ENCODE measurements at regions not wholly inside any gene's neighbourhood (a gene's known extent, or its start where the extent isn't known, plus 50 kb on each side); places are given as distances from the start of the nearest gene placed in this dataset.

DNA sequence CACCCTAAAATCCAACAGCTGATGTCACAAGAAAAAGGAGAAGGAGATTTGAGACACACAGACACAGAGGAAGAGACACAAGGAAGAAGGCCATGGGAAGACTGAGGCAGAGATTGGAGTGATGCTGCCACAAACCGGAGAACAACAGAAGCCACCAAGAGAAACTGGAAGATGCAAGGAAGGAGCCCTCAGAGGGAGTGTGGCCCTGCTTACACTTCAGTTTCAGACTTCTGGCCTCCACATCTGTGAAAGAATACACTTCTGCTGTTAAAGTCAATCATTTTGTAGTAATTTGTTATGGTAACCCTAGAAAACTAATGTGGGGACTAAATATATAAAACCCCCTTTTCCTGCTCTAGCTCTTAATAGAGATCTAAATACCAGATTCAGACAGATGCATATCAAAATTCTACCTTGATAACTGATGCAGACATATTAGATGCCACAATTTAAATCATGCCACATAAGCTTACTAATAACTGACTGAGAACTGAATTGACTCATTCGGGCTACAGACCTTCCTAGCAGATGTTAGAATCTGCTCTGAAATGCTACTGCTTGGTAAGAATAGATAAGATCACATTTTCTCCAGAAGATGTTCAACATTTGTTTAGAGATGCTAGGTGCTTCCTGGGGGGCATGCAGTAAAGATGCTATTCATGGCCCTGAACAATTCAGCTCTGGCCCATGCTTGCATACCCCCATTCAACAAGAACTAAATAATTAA lies 113.1 kb upstream of the CCND2 start:
- TF ChIP-seq EP300 (IDR thresholded peaks at IDR 0.05; ENCODE audit: borderline replicate concordance): no peak
- TF ChIP-seq FOXM1 (IDR thresholded peaks at IDR 0.05; ENCODE audit: borderline replicate concordance, low read depth): no peak
- no peak for TF ChIP-seq CEBPB (IDR thresholded peaks at IDR 0.05)
- TF ChIP-seq RAD21 (IDR thresholded peaks at IDR 0.05; ENCODE audit: low read depth): no peak
- no peak for TF ChIP-seq YY1 (IDR thresholded peaks at IDR 0.05; ENCODE audit: low read depth)
- TF ChIP-seq TAF1 (IDR thresholded peaks at IDR 0.05; ENCODE audit: low read depth): no peak
- no peak for TF ChIP-seq EGR1 (IDR thresholded peaks at IDR 0.05)
- TF ChIP-seq TCF12 (IDR thresholded peaks at IDR 0.05; ENCODE audit: low read depth): no peak
- TF ChIP-seq, protein P1, sequence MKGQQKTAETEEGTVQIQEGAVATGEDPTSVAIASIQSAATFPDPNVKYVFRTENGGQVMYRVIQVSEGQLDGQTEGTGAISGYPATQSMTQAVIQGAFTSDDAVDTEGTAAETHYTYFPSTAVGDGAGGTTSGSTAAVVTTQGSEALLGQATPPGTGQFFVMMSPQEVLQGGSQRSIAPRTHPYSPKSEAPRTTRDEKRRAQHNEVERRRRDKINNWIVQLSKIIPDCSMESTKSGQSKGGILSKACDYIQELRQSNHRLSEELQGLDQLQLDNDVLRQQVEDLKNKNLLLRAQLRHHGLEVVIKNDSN (IDR thresholded peaks at IDR 0.05): no peak
- TF ChIP-seq CREB1 (IDR thresholded peaks at IDR 0.05; ENCODE audit: low read depth): no peak
- TF ChIP-seq, protein P2, sequence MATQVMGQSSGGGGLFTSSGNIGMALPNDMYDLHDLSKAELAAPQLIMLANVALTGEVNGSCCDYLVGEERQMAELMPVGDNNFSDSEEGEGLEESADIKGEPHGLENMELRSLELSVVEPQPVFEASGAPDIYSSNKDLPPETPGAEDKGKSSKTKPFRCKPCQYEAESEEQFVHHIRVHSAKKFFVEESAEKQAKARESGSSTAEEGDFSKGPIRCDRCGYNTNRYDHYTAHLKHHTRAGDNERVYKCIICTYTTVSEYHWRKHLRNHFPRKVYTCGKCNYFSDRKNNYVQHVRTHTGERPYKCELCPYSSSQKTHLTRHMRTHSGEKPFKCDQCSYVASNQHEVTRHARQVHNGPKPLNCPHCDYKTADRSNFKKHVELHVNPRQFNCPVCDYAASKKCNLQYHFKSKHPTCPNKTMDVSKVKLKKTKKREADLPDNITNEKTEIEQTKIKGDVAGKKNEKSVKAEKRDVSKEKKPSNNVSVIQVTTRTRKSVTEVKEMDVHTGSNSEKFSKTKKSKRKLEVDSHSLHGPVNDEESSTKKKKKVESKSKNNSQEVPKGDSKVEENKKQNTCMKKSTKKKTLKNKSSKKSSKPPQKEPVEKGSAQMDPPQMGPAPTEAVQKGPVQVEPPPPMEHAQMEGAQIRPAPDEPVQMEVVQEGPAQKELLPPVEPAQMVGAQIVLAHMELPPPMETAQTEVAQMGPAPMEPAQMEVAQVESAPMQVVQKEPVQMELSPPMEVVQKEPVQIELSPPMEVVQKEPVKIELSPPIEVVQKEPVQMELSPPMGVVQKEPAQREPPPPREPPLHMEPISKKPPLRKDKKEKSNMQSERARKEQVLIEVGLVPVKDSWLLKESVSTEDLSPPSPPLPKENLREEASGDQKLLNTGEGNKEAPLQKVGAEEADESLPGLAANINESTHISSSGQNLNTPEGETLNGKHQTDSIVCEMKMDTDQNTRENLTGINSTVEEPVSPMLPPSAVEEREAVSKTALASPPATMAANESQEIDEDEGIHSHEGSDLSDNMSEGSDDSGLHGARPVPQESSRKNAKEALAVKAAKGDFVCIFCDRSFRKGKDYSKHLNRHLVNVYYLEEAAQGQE (IDR thresholded peaks at IDR 0.05; ENCODE audit: low read depth): no peak
- no peak for TF ChIP-seq TEAD4 (IDR thresholded peaks at IDR 0.05)

DNA sequence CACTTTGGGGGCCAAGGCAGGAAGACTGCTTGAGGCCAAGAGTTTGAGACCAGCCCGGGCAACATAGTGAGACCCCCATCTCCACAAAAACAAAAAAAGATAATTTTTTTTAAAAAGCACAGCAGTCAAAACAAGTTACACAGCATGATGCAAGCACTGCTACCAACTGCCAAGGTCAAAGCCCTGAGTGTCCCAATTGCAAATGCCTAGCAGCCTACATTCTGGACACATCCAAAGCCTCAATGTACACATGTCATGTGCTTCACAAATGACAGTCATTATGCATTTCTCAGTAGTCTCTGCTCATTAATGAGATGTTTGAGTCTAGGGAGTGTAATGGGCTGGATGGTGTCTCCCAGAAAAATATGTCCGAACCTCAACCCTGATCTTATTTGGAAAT lies 113.7 kb upstream of the CCND2 start:
- TF ChIP-seq TCF12 (IDR thresholded peaks at IDR 0.05; ENCODE audit: low read depth): no peak

DNA sequence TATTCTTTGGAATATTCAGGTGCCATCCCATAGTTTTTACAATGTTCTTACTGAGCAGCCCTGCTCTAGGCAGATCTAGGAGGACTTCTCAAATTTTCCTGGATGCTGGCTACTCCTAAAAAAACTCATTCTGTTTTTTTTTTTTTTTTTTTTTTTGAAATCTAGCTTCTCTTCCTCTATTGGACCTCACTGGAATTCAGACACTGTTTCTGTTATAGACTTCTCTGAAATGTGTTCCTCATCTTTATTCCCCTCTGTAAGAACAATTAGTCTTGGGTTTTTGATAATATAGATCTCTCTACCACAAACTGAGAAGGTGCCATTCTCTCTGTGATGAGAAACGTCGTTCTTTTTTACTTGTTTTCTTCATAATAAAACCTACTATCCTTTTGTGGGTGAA lies 115.3 kb upstream of the CCND2 start:
- no peak for TF ChIP-seq NFIC (IDR thresholded peaks at IDR 0.05)
- no peak for TF ChIP-seq EGR1 (IDR thresholded peaks at IDR 0.05)
- TF ChIP-seq TAF1 (IDR thresholded peaks at IDR 0.05; ENCODE audit: low read depth): no peak
- TF ChIP-seq, protein P1 (IDR thresholded peaks at IDR 0.05): no peak
- TF ChIP-seq ZBTB7A (IDR thresholded peaks at IDR 0.05; ENCODE audit: low read depth): no peak
- no peak for TF ChIP-seq TCF12 (IDR thresholded peaks at IDR 0.05; ENCODE audit: low read depth)
- TF ChIP-seq RAD21 (IDR thresholded peaks at IDR 0.05; ENCODE audit: low read depth): no peak
- TF ChIP-seq CREB1 (IDR thresholded peaks at IDR 0.05; ENCODE audit: low read depth): no peak

DNA sequence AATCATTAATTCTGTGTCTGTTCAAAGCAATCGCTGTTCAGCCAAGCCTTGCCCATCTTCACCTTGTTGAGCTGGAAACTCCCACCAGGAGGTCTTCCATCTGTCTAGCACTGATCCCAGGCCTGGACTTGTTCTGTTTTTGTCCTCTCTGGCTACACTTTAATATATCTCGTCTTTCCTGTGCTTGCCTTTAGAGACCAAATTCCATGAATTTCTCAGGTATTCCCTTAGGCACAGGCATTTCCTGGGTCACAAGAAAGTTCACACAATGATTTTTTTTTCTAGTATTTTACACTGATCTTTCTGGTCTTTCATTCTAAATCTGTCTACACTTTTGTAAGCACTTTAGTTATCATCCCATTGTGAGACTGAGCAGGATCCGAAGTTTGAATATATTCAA lies 116.4 kb upstream of the CCND2 start:
- TF ChIP-seq, protein P3, sequence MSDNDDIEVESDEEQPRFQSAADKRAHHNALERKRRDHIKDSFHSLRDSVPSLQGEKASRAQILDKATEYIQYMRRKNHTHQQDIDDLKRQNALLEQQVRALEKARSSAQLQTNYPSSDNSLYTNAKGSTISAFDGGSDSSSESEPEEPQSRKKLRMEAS (IDR thresholded peaks at IDR 0.05): no peak
- TF ChIP-seq TEAD4 (IDR thresholded peaks at IDR 0.05) (no peak), CEBPB (IDR thresholded peaks at IDR 0.05) (no peak), CREB1 (IDR thresholded peaks at IDR 0.05; ENCODE audit: low read depth) (no peak), YY1 (IDR thresholded peaks at IDR 0.05; ENCODE audit: low read depth) (no peak), EGR1 (IDR thresholded peaks at IDR 0.05) (no peak), TAF1 (IDR thresholded peaks at IDR 0.05; ENCODE audit: low read depth) (no peak), NFIC (IDR thresholded peaks at IDR 0.05) (no peak), ZBTB7A (IDR thresholded peaks at IDR 0.05; ENCODE audit: low read depth) (no peak), TCF12 (IDR thresholded peaks at IDR 0.05; ENCODE audit: low read depth) (no peak)
- TF ChIP-seq, protein P1 (IDR thresholded peaks at IDR 0.05): no peak
- TF ChIP-seq, protein P2 (IDR thresholded peaks at IDR 0.05; ENCODE audit: low read depth): no peak

DNA sequence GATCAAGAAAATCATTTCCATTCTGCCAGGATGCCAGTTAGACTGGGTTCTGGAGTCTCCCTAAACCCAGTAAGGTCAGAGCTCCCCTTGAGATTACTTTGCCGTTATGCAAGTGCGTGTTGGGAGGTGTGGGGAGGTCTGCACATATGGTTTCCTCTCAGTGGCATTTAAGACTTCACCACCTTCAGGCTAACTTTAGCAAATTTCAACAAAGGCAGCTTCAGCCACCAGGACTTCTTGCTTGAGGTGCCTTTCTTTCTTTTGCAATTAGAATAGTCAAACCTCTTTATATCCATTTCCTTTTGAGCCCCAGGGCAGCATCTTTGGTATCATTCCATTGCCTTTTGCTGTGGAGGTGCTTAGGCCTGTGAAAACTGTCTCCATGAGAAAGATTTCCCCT lies 117.2 kb upstream of the CCND2 start:
- no peak for TF ChIP-seq CREB1 (IDR thresholded peaks at IDR 0.05; ENCODE audit: low read depth)
- no peak for TF ChIP-seq TCF12 (IDR thresholded peaks at IDR 0.05; ENCODE audit: low read depth)
- TF ChIP-seq, protein P1 (IDR thresholded peaks at IDR 0.05): no peak
- TF ChIP-seq YY1 (IDR thresholded peaks at IDR 0.05; ENCODE audit: low read depth): no peak
- TF ChIP-seq, protein P3 (IDR thresholded peaks at IDR 0.05): no peak
- TF ChIP-seq CEBPB (IDR thresholded peaks at IDR 0.05): no peak
- TF ChIP-seq, protein P2 (IDR thresholded peaks at IDR 0.05; ENCODE audit: low read depth): no peak
- no peak for TF ChIP-seq EP300 (IDR thresholded peaks at IDR 0.05; ENCODE audit: borderline replicate concordance)
- TF ChIP-seq TEAD4 (IDR thresholded peaks at IDR 0.05): no peak
- TF ChIP-seq EGR1 (IDR thresholded peaks at IDR 0.05): no peak
- TF ChIP-seq TAF1 (IDR thresholded peaks at IDR 0.05; ENCODE audit: low read depth): no peak
- no peak for TF ChIP-seq FOXM1 (IDR thresholded peaks at IDR 0.05; ENCODE audit: borderline replicate concordance, low read depth)
- TF ChIP-seq NFIC (IDR thresholded peaks at IDR 0.05): no peak
